TTC549 (cell line): ENCODE measurements at regions not wholly inside any gene's neighbourhood (a gene's known extent, or its start where the extent isn't known, plus 50 kb on each side); places are given as distances from the start of the nearest gene placed in this dataset.

Experiments used
- FAIRE-seq: peaks from 2 replicates; lab custom pipeline; 2012; peaks lifted over from hg19 to GRCh38; lab: Jason Lieb, UNC

DNA sequence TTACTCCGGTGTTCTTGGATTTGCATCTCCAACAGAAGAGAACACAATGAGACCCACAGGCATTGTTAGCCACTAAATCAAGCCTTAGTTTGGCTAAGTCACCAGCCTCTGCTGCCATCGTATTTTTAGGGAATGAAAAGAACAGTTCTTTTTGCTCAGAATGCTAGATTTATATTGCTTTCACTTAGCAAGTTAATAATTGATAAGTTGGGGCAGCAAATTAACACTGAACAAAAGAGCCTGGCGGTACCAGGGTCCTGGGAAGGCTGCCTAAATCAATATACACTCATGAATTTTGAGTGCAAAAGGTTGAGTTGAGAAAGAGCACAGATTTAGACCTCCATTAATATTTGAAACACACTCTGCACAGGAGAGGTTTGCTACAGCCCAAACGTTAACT, 767.7 kb downstream of the TYW1 start:
- FAIRE-seq = no peak

DNA sequence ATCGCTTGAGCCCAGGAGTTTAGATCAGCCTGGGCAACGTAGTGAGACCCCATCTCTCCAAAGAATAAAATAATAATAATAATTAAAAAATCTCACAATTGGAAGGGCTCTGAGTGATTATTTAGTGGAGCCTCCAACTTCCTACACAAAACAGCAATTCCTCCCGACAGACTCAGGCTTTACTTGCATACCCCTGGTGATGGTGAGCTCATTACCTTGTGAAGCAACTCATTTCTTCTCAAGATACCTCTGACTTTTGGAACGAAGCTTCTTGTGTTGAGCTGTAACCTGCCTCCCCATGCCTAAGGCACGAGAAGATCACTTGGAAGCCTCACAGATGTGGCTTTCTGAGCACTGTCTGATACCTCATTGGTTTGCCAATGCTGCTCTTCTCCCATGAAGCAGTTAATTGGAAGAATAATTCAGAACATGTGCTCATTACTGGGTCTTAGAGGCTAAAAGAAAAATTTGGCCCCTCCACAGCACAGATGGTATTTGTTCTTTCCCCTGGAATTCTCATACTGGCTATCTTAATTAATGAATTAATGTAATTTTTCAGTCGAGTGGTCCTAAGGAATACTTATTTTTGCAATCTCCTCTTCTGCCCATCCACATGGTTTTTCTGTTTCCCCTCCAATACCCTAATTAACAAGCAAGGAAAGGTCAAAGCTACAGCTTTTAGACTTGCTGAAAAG, 769.0 kb downstream of the TYW1 start:
- no peak for FAIRE-seq

DNA sequence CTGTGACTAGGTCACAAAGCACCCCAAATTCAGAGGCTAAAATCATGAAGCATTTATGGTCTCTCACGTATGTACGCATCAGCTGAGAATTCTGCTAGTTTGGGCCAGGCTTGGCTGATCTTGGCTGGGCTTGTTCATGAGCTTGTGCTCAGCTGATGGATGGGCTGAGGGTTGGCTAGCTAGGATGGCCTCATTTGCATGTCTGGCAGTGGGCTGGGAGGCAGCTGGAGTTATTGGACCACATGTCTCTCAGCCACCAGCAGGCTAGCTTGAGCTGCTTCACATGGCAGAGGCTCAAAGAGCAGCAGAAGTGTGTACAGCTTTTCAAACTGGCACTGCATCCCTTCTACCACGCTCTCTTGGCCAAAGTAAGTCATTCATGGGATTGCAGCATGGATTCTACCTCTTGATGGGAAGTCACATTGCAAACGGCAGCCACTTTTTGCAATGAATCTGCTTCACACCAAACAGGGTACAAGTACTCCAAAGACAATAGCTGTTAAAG, 770.3 kb downstream of the TYW1 start:
- FAIRE-seq = no peak

DNA sequence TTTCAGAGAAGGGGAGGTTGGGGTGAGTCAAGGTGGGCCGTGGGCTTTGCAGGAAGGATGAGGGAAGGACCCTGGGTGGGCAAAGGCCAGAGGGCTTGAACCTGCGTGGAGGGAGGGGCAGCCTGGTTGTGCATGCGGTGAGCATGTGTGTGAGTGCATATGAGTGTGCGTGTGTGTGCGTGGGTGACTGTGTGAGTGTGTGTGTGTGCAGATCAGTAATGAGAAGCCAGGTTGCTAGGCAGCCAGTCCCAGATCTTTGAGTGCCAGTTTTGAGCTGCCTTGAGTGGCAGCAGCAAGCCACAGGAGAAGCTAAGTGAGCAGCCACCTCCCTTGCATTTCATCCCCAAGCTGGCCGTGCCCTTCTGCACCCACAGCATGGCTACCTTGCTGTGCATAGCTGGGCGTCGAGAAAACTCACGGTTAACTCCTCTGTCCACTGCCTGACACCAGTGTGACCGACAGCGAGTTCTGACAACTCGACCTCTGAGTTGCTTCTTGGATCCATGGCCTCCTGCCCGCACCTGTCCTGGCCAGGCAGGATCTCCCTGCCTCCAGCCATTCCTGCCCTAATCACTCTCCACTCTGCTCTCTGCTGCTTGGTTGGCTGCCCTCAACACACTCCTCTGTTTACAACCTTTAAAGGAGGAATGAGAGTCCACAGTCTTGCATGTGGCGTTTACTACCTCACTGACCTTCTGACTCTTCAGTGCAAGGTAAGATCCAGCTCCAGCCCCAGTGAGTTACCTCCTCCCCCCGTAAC, 775.4 kb downstream of the TYW1 start:
- no peak for FAIRE-seq

DNA sequence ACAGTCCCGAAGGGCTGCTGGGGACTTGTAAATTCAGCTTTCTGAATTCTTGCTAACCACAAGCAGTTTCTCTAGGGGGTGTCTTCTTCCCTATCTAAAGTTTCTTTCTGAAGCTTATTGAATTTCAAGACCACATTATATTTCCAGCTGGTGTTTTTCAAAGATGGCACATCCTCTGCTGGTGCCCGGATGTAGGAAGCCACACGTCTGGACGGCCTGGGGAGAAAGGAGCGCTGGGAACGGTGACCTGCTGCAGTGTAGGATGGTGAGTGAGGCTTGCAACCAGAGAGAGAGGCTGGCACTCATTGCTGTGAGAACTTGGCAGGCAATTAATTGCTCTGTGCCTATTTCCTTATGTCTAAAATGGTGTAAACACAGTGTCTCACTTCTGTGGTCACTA, 776.4 kb downstream of the TYW1 start:
- FAIRE-seq = no peak

DNA sequence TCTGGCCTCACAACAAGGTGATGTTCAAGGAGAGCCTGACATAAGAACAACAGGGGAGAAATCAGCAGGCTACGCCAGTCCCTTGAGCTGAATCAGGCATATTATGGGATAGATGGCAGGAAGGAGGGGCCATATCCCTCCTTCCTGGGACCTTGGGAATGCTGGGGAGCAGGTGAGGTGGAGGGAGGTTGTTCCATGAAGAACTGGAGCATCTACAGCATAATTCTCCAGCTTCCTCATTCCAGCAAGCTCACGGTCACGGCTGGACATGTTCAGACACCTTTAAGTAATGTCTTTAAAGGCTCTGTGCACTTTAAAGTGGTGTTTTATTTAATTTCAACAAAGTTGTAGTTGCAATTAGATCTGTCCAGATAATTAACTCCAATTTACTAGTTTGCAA, 780.5 kb downstream of the TYW1 start:
- FAIRE-seq = no peak

DNA sequence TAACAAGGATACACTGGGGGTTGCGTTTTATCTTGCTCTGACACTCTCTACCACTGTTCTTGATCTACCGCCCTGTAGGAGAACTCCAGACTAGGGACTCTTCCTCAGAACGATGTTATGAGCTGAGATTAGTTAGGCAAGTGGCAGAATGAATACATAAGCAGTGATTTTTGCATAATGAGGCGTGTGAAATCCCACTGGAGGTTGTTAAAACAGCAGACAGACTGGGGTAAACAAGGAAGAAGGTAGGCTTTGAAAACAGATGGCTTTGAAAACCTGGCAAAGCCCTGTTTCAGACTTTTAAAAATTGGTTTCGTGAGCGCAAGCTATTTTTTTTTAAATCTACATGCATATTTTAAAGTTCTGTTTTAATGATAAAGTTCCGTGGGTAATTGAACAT, 785.2 kb downstream of the TYW1 start:
- no peak for FAIRE-seq

DNA sequence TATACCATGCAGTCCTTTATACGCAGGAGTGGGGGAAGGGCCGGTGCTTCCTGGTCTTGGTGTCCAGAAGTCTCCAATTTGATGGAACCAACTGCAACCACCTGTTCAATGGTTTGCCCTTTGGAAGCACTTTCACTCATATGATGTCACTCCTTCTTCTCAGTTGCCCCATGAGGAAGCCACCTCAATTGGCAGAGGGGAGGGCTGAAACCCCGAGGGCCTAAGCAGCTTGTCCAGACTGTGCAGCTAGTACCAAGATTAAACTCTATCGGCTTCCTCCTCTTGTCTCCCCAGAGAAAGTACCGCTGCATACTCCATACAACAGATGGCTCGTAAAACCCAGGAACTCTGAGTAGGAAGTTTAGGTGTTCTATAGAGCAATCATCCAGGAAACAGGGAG, 789.4 kb downstream of the TYW1 start:
- FAIRE-seq = no peak

DNA sequence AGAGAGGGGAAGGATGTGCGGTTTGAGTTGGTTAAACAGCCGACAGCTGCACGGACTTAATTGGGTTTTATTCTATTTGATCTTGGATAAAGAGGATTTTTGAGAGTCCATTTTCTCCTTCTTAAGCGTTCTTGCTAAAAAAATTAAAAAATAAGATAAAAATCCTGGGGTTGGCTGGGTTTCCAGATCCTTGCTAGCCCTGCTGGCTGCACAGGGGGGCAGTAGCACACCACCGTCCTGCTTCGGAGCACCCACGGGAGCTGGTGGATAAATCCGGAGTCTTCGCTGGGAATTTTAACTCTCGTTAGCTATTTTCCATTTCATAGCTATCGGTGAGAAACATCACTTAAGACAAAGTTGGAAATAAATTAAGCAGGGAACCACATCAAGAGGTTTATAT, 792.0 kb downstream of the TYW1 start:
- no peak for FAIRE-seq

DNA sequence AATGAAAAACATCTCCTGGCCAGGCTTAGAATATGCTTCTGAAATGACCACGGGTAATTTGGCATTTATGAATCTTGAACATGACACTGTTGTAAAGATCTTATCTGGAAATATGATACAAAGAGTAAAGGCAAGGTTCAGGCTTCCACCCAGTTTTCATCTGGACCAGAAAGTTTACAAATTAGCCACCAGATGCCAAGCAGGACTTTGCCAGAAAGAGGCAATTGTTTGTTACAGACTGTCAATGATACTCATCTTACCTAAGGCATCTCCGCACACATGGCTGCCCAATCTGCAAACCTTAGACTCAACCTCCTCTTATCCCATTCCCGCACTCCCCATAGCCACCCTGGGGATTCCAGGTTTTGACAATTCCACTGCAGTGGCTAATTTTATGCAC, 795.3 kb downstream of the TYW1 start:
- no peak for FAIRE-seq

DNA sequence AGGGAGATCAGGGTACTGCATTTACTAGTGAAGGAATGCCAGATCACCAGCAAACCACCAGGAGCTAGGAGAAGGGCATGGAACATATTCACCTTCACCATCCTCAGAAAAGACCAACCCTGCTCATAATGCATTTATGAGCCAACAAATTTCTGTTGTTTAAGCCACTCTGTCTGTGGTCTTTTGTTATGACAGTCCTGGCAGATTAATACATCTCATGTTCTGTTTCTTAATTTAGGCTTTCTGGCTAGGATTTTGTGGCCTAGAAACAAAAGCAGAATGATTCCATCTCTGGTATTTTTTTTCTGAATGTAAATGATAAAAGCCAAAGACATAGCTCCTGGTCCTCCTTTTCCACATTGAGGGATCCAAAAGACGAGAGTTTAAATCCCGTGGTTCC, 797.9 kb downstream of the TYW1 start:
- no peak for FAIRE-seq

DNA sequence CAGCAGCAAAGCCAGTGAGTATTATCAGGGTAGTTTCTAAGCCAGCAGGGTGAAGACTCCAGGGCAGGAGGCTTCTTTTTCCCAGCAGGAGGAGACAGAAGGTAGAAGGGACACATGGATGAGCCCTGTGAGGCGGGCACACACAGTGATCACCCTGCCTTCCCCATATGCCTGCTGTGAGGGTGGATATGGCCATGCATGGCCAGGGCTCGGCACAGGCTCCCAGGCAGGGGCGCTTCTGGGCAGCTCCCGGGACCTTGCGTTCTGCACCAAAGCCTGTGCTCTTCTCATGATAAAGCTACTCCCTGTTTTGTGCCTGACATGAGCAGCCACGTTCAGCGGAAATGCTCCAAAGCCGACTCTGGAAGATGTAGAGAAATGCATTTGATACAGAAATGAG, 807.2 kb downstream of the TYW1 start:
- FAIRE-seq = no peak

DNA sequence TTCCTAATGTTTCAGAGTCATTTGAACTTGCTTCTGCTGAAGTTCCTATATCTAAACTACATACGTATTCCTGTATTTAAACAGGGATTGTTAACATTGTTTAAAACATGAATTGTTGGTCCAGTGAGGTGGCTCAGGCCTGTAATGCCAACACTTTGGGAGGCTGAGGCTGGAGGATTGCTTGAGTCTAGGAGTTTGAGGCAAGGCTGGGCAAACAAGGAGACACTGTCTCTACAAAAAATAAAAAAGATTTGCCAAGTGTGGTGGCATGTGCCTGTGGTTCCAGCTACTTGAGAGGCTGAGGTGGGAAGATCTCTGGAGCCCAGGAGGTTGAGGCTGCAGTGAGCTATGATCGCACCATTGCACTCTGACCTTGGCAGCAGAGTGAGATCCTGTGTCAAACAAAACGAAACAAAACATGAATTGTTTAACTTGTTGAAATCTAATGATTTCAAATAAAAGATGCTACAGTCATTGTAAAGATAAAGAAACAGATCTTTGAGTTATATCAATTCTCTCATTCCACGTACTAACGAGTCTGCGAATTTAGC, 809.4 kb downstream of the TYW1 start:
- FAIRE-seq = no peak

DNA sequence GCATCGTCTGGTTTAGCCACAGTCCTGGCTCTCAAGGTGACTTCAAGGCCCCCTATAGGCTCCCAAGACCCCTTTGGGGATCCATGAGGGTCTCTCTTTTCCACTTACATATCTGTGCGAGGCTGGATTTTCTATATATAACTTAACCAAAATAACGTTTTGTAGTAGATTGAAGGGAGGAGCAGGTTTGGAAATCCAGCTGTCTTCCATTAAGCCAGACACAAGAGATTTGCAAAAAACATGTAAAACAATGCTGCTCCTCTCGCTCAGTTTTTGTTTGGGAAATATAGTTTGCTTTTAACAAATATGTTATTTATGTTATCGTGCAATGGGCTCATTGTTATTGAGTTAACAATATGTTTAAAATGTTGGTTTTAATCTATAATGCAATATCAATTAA, 811.2 kb downstream of the TYW1 start:
- FAIRE-seq = no peak

DNA sequence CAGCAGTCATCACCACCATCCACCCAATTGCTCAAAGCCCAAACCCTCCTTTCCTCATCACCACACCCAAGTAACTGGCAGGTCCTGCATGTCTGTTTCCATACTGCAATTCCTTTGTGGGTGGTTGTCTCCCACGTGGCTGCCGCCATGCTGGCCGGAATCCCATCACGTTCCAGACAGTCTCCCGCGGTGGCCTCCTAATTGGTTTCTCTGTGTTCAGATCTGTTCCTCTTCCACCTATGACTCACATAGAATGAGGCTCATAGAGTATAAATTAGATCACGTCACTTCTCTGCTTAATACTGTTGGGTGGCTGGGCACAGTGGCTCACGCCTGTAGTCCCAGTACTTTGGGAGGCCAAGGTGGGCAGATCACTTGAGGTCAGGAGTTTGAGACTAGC, 813.0 kb downstream of the TYW1 start:
- no peak for FAIRE-seq

DNA sequence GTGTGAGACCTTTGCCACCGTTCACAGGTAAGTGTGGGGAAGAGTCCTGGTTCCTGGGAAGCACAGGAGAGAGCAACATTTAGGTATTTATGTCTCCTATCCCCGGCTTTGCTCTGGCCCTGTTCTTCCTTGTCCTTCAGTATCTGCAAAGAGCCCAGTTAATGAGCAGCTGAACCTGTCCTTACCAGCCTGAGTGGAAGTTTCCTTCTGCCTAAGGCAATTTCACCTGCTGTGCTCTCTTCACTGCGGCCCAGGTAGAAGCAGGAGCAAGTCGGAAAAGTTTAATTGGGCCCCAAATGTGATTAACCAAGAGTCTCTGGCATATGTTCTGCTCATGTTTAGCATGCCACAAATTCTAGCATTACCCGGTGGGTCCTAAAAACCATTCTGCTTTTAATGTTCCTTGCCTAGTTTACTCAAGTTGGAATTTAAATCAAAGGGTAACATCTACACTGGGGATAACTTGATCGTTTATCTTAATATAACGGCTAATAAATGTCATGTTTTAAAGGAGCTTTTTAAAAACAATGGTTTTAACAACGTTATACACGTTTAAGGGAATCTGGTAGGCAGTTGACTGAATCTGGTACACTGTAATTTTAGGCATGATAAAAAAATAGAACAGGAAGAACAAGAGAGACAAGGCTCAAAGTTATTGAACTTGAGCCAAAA, 817.1 kb downstream of the TYW1 start:
- FAIRE-seq = no peak

DNA sequence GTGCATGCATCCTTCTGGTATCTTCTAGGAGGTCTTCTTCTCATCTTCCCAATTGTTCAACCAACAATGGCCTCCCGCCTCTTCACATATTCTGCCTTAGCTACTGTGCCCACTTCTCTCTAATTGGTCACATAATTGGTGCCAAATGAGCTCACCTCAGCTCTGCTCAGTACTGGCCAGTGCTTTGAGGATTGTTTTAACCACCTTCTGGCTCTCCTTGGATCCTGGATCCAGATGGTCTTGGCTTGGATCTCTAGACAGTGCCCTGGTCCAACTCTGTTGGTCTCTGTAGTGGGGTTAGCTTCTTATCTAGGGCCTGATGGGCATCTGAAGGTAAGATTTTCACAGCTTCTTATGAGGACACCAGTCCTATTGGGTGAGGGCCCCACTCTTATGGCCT, 820.8 kb downstream of the TYW1 start:
- FAIRE-seq = no peak

DNA sequence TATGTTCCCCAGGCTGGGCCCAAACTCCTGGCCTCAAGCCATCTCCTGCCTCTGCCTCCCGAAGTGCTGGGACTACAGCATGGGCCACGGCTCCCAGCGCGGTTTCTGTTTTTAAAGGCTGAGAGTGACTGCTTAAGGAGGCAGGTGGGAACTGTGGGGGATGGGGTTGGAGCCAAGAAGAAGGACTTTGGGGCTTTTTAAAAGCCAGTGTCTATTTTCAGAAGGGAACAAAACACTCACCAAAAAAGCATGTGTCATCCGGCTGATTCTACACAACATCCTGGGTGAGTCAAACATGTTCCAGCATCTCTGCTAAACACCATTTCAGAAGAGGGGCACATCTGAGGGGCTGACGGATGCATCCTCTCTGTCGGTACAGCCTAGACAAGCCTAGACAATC, 824.5 kb downstream of the TYW1 start:
- FAIRE-seq = no peak

DNA sequence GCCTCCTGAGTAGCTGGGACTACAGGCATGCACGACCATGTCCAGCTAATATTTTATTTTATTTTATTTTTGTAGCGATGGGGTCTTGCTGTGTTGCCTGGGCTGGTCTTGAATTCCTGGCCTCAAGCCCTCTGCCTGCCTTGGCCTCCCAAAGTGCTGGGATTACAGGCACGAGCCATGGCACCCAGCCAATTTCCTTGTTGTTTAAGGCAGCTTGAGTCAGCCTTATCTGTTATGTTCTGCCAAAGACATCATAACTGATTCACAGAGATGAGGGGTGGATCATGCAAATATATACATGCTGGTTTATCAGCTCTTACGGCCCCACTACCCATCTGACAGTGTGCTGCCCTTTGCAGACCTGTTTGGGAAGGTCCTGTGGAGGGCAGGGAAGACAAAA, 826.7 kb downstream of the TYW1 start:
- FAIRE-seq = no peak

DNA sequence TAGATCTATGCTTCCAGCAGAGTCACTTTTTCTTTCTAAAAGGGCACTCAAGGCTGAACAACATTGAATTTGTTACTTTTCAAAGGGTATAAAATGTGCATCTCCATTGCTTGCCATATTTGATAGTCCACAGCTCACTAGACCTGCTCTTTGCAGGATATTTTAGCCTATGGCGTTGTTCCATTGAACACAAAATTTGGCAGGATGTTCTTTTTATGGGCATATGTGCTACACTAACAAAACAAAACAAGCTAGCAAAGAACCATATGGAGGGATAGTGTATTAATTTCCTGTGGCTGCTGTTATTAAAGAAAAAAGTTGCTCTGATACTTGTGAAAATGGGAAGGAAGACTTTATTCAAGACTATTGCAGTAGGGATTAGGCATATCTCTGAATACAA, 828.7 kb downstream of the TYW1 start:
- FAIRE-seq = no peak

DNA sequence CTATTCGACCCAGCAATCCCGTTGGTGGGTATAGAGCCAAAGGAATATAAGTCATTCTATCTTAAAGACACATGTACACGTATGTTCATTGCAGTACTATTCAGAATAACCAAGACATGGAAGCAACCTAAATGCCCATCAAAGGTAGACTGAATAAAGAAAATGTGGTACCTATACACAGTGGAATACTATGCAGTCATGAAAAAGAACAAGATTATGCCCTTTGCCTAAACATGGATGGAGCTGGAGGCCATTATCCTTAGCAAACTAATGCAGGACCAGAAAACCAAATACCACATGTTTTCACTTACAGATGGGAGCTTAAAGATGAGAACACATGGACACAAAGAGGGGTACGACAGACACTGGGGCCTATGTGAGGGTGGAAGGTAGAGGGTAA, 845.3 kb downstream of the TYW1 start:
- FAIRE-seq = no peak

DNA sequence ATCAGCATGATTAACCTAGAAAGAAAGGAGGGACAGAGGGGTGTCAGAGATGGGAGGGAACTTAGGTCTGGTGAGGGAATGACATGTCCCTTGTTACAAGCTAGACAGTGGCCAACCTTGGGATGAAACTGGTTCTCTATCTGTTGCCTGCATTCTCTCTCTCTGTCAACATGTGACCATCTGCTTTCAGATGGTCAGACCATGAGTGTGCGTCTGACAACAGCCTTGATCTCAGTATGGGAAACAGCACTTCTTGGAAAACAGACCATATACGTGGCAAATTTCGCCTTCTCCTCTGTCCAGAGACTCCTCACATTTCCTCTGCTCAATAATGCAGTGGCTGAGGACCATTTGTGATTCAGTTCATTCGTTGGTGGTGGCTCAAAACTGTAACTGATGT, 845.9 kb downstream of the TYW1 start:
- FAIRE-seq = no peak

DNA sequence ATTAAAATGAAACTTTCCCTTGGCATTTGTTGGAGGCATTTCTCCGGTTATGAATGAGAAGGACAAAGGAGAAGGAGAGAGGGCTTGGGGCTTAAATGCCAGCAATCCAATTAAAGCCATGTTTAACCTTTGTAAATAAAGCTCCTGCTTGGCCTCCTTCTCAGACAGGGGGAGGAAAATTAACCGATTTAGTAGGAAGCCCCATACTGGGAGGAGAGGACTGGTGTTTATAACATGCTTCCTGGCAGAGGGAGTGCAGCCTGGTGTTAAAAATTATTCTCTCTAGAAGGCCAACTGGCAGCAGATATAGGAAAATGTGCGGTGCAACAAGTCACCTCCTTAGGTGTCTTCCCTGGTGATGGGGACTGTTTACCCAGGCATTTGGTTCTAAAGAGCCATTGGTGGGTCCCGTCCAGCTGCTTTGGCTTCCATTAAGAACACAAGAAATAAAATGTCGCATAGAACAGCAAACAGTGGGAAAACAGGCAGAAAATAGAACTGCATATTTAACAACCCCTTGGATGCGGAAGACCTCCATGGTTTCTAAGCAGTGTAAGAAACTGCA, 846.5 kb downstream of the TYW1 start:
- FAIRE-seq = no peak
